AG04449 (cell line): ENCODE measurements at regions not wholly inside any gene's neighbourhood (a gene's known extent, or its start where the extent isn't known, plus 50 kb on each side); places are given as distances from the start of the nearest gene placed in this dataset.
A peak's percentile ranks its signal among the peaks of the same experiment; 100 is the strongest.

Experiments used
- CTCF ChIA-PET: fragments of 350-600 bp; formaldehyde crosslinking; extraction: SDS; loops from one replicate; lab custom pipeline; 2021; ENCODE audit warnings: antibody characterized with exemption; lab: Yijun Ruan, JAX
- POLR2A ChIA-PET: fragments of 400-600, 350-600 bp; formaldehyde crosslinking; extraction: SDS; loops from one replicate; lab custom pipeline; 2020; ENCODE audit warnings: antibody characterized with exemption, inconsistent platforms; lab: Yijun Ruan, JAX
- DNase-seq: peaks from one replicate; pipeline ENCODE4 v3.0.0-alpha.2; 2010; ENCODE audit warnings: low read depth, low spot score
- H3K4me3 ChIP-seq: 2 replicates; pipeline ENCODE4 v1.5.1; 2011; ENCODE audit warnings: low read depth, mild to moderate bottlenecking, control low read depth, low read length
- CTCF ChIP-seq: IDR thresholded peaks from one replicate; pipeline ENCODE4 v1.5.1; 2011; ENCODE audit warnings: mild to moderate bottlenecking, moderate library complexity, low read length, control low read depth, inconsistent platforms; ENCODE audit not compliant: insufficient read depth; ENCODE audit errors: missing control alignments

DNA sequence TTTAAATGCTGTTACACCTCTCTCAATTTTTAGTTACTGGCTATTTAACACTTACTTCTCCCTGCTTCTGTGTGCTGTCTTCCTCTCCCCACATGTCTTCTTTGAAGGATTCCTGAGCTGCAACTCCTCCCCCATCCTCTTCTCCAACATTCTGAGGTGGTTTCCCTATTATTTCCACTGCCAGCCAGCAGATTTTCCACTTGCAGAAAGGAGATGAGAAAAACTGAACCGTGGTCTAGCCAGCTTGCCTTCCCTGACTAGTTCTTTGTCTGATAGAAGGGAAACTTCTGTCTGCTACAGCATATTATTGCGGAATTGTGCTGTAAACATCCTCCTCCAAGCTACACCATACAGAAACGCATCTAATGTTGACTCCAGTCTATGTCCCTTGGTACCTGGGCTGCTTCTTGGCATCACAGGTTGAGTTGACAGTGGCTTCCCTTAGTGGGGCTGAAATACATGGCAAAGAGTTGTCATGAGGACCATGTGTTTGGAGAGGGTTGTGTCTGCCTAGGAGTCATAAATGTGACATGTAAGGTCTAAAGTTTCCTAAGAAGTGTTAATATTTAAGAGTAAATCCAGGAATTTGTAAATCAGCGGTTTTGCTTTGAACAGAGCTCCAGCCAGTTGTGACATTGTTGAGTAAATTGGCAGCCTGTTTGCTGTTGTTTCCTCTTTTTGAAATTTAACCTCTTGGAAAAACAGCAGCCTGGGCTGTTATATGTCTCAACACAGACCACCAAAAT lies 68.3 kb upstream of the RND3 start:
- no peak for DNase-seq
- no peak overlapping the region for H3K4me3 ChIP-seq
- ChIA-PET CTCF (interaction anchor here (1.5 kb wide), 1 partner anchor 12 kb away, joined by 4 read pairs; no protein-coding TSS in a partner anchor), POLR2A (no interaction called here)
- TF ChIP-seq CTCF = no peak

DNA sequence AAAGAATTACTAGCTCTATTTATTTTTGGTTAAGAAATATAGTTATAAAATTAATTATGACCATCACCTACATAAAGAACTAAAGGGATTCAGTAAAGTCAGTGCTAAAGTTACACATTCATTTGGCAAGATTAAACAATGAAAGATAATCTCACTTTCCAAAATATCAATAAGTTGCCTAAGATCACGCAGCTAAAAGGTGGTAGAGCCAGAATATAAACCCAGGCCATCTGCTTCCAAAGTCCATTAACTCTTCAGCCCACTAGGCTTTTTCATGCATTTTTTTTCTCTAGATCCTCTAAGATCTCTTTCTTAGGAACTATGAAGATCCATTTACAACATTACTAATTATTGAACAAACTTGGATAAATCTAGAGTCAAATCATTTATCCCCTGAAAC lies 66.6 kb upstream of the RND3 start:
- TF ChIP-seq CTCF = no peak
- ChIA-PET CTCF (interaction anchor here (1.4 kb wide), 1 partner anchor 11 kb away, joined by 4 read pairs; no protein-coding TSS in a partner anchor), POLR2A (no interaction called here)
- no peak for DNase-seq
- no peak overlapping the region for H3K4me3 ChIP-seq

DNA sequence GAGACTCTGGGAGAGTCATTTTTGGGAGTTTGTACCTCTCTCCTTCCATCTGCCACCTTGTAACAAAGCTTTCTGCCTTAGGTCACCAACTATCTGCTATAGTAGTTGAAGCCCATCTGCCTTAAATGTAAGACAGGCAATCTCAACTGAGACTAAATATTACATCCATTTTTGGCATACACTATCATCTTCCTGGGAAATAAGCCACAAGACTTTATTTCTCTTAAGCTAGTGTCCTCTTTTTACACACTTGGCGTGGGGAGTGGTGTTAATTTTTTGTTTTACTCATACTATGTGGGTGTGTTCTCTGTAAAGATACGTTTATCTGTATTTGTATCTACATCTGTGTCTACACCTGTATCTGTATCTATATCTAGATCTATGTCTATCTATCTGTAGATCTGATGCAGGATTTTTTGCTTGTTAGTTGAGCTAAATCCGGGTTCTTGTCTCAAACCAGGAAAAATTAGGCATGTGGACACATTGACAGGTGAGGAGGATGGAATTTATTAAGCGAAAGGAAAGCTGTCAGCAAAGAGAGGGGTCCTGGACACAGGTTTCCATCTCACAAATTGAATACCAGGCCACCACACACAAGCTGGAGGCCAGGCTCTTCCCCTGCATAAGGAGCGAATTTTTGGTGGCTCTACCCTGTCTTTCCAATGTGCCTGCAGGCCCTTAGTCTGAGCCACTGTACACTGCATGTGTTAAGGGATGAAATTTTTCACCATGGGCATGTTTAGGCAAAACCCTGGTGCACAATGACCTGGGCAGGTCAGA lies 64.8 kb upstream of the RND3 start:
- no peak for DNase-seq
- CTCF ChIA-PET = interaction anchor here (1.0 to 1.6 kb wide), 2 partner anchors 9 to 12 kb away, joined by 3 to 4 read pairs; no protein-coding TSS in a partner anchor
- POLR2A ChIA-PET = no interaction called here
- no peak overlapping the region for H3K4me3 ChIP-seq
- TF ChIP-seq CTCF = no peak

GRCh38 chr2:150549381-150549780 lies 61.9 kb upstream of the RND3 start:
- CTCF ChIA-PET = interaction anchor here (1.2 to 1.6 kb wide), 4 partner anchors 12 to 23 kb away, joined by 3 to 7 read pairs (median 4); no protein-coding TSS in a partner anchor
- no peak for DNase-seq
- POLR2A ChIA-PET = no interaction called here
- no peak overlapping the region for H3K4me3 ChIP-seq
- no peak for TF ChIP-seq CTCF

DNA sequence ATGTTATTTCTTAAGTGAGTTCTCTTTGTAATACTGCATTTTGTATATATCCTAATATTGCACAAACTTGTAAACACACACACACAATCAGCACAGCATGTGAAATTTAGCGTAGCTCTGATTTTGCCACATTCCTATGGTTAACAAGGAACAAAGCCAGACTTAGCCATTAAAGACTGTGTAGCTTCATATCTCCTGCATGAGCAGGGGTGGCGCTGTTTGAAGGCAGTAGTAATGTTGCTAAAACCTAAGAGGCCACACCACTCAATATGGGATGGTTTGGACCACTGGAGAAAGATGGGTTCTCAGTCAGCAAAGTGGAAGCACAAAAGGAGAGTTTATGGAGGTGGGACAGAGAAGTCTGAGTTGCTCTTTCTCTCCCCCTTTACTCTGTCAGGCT lies 61.1 kb upstream of the RND3 start:
- DNase-seq = no peak
- H3K4me3 ChIP-seq = no peak overlapping the region
- CTCF ChIA-PET = interaction anchor here (0.6 to 1.6 kb wide), 7 partner anchors 8 to 22 kb away, joined by 3 to 7 read pairs (median 3); no protein-coding TSS in a partner anchor
- TF ChIP-seq CTCF = peak; percentile 39
- POLR2A ChIA-PET = no interaction called here

GRCh38 chr2:150545916-150546315 lies 58.4 kb upstream of the RND3 start:
- TF ChIP-seq CTCF = no peak
- no peak overlapping the region for H3K4me3 ChIP-seq
- no peak for DNase-seq
- ChIA-PET CTCF (no interaction called here), POLR2A (no interaction called here)
